Naive B cell (primary cell): ENCODE measurements at regions not wholly inside any gene's neighbourhood (a gene's known extent, or its start where the extent isn't known, plus 50 kb on each side); places are given as distances from the start of the nearest gene placed in this dataset.

Source experiments
- ATAC-seq, 2 donors: fragments of 150-1000 bp; cut with Tn5 transposase; 2 replicates each; pipeline ENCODE4 v1.10.0; 2021; ENCODE audit warnings: low read depth in 2 of 2, mild to moderate bottlenecking in 2 of 2, moderate library complexity in 2 of 2
- DNase-seq: peaks from one replicate; pipeline ENCODE4 v3.0.0; 2022
- H3K27ac Mint-ChIP-seq, 6 donors: one replicate each; pipeline ENCODE4 v1.8.0; 2020 to 2022; ENCODE audit warnings: mild to moderate bottlenecking in 6 of 6, mixed read lengths in 6 of 6, moderate library complexity in 5 of 6, inconsistent platforms in 2 of 6
- H3K27me3 Mint-ChIP-seq, 3 donors: one replicate each; pipeline ENCODE4 v1.8.0; 2021 to 2022; ENCODE audit warnings: mixed read lengths in 3 of 3, mild to moderate bottlenecking in 1 of 3
- H3K36me3 Mint-ChIP-seq, 2 donors: one replicate each; pipeline ENCODE4 v1.8.0; 2020 to 2022; ENCODE audit warnings: mixed read lengths in 2 of 2, inconsistent platforms in 1 of 2, mild to moderate bottlenecking in 1 of 2
- H3K4me1 Mint-ChIP-seq, 3 donors: one replicate each; pipeline ENCODE4 v1.8.0; 2020 to 2022; ENCODE audit warnings: mixed read lengths in 3 of 3, inconsistent platforms in 1 of 3, mild to moderate bottlenecking in 1 of 3, moderate library complexity in 1 of 3
- H3K4me3 Mint-ChIP-seq, 8 donors: one replicate each; pipeline ENCODE4 v1.8.0; 2020 to 2022; ENCODE audit warnings: mild to moderate bottlenecking in 8 of 8, mixed read lengths in 8 of 8, moderate library complexity in 8 of 8, inconsistent platforms in 2 of 8
- H3K9me3 Mint-ChIP-seq, 7 donors: one replicate each; pipeline ENCODE4 v1.8.0; 2020 to 2022; ENCODE audit warnings: mixed read lengths in 7 of 7, mild to moderate bottlenecking in 5 of 7, inconsistent platforms in 2 of 7, moderate library complexity in 1 of 7

- no peak for DNase-seq
- Mint-ChIP-seq H3K4me1 (no peaks in the 10 kb centered on the region), H3K36me3 (no peaks in the 10 kb centered on the region), H3K9me3 (peaks cover 4 to 15% (median 12%) of the 10 kb centered on the region in 7 donors), H3K4me3 (no peak overlapping the region), H3K27ac (no peak overlapping the region), H3K27me3 (no peaks in the 10 kb centered on the region)
- no peak for ATAC-seq
Measured at GRCh38 chr16:35626041-35626440, 2166.6 kb downstream of the TP53TG3F start.

GRCh38 chr16:35628976-35629375 is 2169.6 kb downstream of the TP53TG3F start:
- Mint-ChIP-seq H3K27ac (no peak overlapping the region), H3K36me3 (no peaks in the 10 kb centered on the region), H3K27me3 (no peaks in the 10 kb centered on the region), H3K4me3 (no peak overlapping the region), H3K4me1 (no peaks in the 10 kb centered on the region), H3K9me3 (peaks cover under 1 to 26% (median 14%) of the 10 kb centered on the region in 7 donors)
- no peak for DNase-seq
- ATAC-seq, result no peak

DNA sequence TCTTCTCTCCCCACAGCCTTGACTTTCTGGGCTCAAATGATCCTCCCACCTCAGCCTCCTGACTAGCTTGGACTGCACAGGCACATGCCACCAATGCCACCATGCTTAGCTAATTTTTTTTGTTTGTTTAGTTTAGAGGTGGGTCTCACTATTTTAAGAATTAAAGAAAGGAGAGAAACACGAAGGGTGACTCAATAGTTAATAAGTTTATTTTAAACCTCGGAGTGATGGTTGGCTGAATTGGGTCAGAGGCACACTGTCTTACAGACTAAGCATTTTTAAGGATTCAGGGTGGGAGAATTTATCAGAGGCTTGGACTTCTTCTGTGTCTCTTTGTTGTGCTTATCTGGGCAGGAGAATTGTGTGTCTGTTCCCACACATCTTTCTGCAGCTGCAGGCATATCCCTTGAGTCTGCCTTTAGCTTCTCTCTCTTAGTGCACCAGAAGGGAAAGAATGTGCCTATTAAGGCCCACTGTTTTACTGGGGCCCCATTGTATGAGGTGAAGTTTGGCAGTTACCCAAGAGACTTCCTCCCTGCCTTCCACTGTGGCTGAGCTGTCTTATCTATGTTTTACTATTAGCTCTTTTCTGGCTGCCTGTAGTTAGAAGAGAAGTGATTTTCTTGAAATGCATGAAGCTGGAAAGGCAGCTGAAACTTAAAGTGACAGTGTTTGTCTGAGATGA is 2172.0 kb downstream of the TP53TG3F start:
- Mint-ChIP-seq H3K27ac (no peak overlapping the region), H3K27me3 (no peaks in the 10 kb centered on the region), H3K4me1 (no peaks in the 10 kb centered on the region), H3K36me3 (no peaks in the 10 kb centered on the region), H3K9me3 (peaks cover 0 to 34% (median 11%) of the 10 kb centered on the region in 7 donors), H3K4me3 (no peak overlapping the region)
- no peak for DNase-seq
- ATAC-seq, result no peak

GRCh38 chr16:35636480-35637230 is 2177.2 kb downstream of the TP53TG3F start:
- no peaks in the 10 kb centered on the region for H3K36me3 Mint-ChIP-seq
- DNase-seq (no peak), ATAC-seq (no peak)
- no peak overlapping the region for H3K4me3 Mint-ChIP-seq
- H3K9me3 Mint-ChIP-seq, result peaks cover 8 to 45% (median 17%) of the 10 kb centered on the region in 7 donors
- H3K27me3 Mint-ChIP-seq, result no peaks in the 10 kb centered on the region
- peak overlapping the region in 1 of 6 donors; percentile 22 for H3K27ac Mint-ChIP-seq
- H3K4me1 Mint-ChIP-seq, result no peaks in the 10 kb centered on the region

DNA sequence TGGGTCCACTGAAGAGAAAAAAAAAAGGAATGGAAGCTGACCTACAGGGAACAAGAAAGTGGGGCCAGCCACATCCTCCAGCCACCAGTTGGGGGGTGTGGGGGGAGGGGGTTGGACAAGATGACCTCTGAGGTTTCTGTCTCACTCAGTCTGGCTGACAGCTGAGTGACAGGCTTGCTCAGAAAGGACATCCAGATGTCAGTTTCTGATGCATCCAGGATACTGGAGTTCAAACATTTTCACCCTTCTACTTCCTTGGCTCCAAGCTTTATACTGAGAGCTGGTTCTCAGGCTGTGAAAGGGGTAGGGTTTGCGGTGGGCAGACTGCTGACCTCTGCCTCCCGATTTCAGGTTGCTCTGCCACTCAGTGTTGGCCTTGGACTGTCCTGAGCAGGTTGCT is 2178.3 kb downstream of the TP53TG3F start:
- no peaks in the 10 kb centered on the region for H3K36me3 Mint-ChIP-seq
- DNase-seq (no peak), ATAC-seq (no peak)
- H3K9me3 Mint-ChIP-seq, result peaks cover 10 to 49% (median 19%) of the 10 kb centered on the region in 7 donors
- no peak overlapping the region for H3K4me3 Mint-ChIP-seq
- H3K27me3 Mint-ChIP-seq, result no peaks in the 10 kb centered on the region
- H3K27ac Mint-ChIP-seq, result no peak overlapping the region
- H3K4me1 Mint-ChIP-seq, result no peaks in the 10 kb centered on the region

GRCh38 chr16:35639233-35640205 is 2180.1 kb downstream of the TP53TG3F start:
- peaks cover 16 to 51% (median 25%) of the 10 kb centered on the region in 7 donors for H3K9me3 Mint-ChIP-seq

GRCh38 chr16:35642322-35642835 is 2183.0 kb downstream of the TP53TG3F start:
- ATAC-seq (no peak), DNase-seq (no peak)
- peaks cover 13 to 46% (median 27%) of the 10 kb centered on the region in 7 donors for H3K9me3 Mint-ChIP-seq
- H3K27me3 Mint-ChIP-seq, result no peaks in the 10 kb centered on the region
- H3K4me1 Mint-ChIP-seq, result no peaks in the 10 kb centered on the region
- H3K27ac Mint-ChIP-seq, result no peak overlapping the region
- H3K4me3 Mint-ChIP-seq, result no peak overlapping the region
- H3K36me3 Mint-ChIP-seq, result no peaks in the 10 kb centered on the region

More at GRCh38 chr16:35639233-35640205, 2180.1 kb downstream of the TP53TG3F start:
- Mint-ChIP-seq H3K4me3 (no peak overlapping the region), H3K4me1 (no peaks in the 10 kb centered on the region), H3K27me3 (no peaks in the 10 kb centered on the region), H3K27ac (no peak overlapping the region), H3K36me3 (no peaks in the 10 kb centered on the region)
- DNase-seq (no peak), ATAC-seq (no peak)

DNA sequence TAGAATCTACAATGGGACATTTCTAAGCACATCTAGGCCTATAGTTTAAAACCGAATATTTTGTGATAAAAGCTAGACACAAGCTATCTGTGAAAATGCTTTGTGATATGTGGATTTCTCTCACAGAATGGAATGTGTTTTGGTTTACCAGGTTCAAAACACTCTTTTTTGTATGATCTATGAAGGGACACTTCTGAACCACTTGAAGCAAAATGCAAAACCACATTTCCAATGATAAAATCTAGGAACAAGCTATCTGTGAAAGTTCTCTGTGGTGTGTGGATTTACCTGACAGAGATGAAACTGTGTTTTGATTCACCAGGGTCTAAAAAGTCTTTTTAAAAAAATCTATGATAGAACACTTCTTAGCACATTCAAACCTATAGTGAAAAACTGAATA is 2192.4 kb downstream of the TP53TG3F start:
- H3K4me3 Mint-ChIP-seq, result no peak overlapping the region
- no peaks in the 10 kb centered on the region for H3K36me3 Mint-ChIP-seq
- peaks cover 0 to 30% (median 7%) of the 10 kb centered on the region in 7 donors for H3K9me3 Mint-ChIP-seq
- no peaks in the 10 kb centered on the region for H3K4me1 Mint-ChIP-seq
- no peak overlapping the region for H3K27ac Mint-ChIP-seq
- DNase-seq, result no peak
- no peak for ATAC-seq
- no peaks in the 10 kb centered on the region for H3K27me3 Mint-ChIP-seq

DNA sequence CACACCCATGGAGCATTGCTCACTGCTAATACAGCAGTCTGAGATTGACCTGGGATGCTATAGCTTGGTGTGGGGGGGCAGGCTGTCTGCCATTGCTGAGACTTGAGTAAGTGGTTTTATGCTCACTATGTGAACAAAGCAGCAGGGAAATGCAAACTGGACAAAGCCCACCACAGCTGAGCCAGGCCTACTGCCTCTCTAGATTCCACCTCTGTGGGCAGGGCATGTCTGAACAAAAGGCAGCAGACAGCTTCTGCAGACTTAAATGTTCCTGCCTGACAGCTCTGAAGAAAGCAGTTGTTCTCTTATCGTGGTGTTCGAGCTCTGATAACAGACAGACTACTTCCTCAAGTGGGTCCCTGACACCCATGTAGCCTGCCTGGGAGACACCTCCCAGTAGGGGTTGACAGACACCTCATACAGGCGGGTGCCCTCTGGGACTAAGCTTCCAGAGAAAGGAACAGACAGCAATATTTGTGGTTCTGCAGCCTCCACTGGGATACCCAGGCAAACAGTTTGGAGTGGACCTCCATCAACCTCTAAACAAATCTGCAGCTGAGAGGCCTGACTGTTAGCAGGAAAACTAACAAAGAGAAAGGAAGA is 2204.8 kb downstream of the TP53TG3F start:
- Mint-ChIP-seq H3K4me3 (no peak overlapping the region), H3K27ac (peak overlapping the region in 1 of 6 donors; percentile 57), H3K9me3 (peaks cover 10 to 39% (median 18%) of the 10 kb centered on the region in 7 donors), H3K36me3 (no peaks in the 10 kb centered on the region), H3K4me1 (no peaks in the 10 kb centered on the region), H3K27me3 (no peaks in the 10 kb centered on the region)
- DNase-seq (no peak), ATAC-seq (no peak)

DNA sequence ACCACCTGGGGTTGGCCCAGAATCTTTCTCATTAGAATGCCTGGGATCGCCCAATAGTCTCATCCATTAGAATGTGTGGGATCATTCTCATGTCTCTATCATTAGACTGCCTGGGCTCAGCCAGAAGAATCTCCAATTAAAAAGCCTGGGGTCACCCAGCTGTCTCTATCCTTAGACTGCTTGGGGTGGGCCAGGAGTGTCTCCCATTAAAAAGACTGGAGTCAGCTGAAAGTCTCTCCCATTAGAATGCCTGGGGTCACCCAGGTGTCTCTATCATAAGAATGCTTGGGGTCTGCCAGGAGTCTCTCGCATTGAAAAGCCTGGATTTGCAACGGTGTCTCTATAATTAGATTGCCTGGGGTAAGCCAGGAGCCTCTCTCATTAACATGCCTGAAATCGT is 2225.7 kb downstream of the TP53TG3F start:
- Mint-ChIP-seq H3K9me3 (peaks cover 0 to 61% (median 35%) of the 10 kb centered on the region in 7 donors), H3K36me3 (no peaks in the 10 kb centered on the region), H3K4me3 (peak overlapping the region in 1 of 8 donors; percentile 12), H3K4me1 (no peaks in the 10 kb centered on the region), H3K27me3 (no peaks in the 10 kb centered on the region), H3K27ac (no peak overlapping the region)
- ATAC-seq (no peak), DNase-seq (no peak)

GRCh38 chr16:35686595-35686994 is 2227.2 kb downstream of the TP53TG3F start:
- peaks cover 10 to 70% (median 42%) of the 10 kb centered on the region in 7 donors for H3K9me3 Mint-ChIP-seq

DNA sequence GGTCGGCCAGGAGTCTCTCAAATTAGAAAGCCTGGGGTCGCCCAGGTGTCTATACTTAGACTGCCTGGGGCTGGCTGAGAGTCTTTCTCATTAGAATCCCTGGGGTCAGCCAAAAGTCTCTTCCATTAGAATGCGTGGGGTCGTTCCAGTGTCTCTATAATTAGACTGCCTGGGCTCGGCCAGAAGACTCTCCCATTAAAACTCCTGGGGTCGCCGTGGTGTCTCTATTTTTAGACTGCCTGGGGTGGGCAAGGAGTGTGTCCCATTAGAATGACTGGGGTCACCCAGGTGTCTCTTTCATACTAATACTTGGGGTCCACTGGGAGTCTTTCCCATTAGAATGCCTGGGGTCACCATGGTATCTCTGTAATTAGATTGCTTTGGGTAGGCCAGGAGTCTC is 2227.7 kb downstream of the TP53TG3F start:
- Mint-ChIP-seq H3K27me3 (no peaks in the 10 kb centered on the region), H3K36me3 (no peaks in the 10 kb centered on the region), H3K4me1 (no peaks in the 10 kb centered on the region), H3K27ac (no peak overlapping the region), H3K4me3 (no peak overlapping the region), H3K9me3 (peaks cover 11 to 75% (median 46%) of the 10 kb centered on the region in 7 donors)
- no peak for DNase-seq
- no peak for ATAC-seq

More at GRCh38 chr16:35686595-35686994, 2227.2 kb downstream of the TP53TG3F start:
- DNase-seq, result no peak
- H3K4me1 Mint-ChIP-seq, result no peaks in the 10 kb centered on the region
- no peaks in the 10 kb centered on the region for H3K27me3 Mint-ChIP-seq
- H3K27ac Mint-ChIP-seq, result no peak overlapping the region
- ATAC-seq, result no peak
- H3K36me3 Mint-ChIP-seq, result no peaks in the 10 kb centered on the region
- no peak overlapping the region for H3K4me3 Mint-ChIP-seq

DNA sequence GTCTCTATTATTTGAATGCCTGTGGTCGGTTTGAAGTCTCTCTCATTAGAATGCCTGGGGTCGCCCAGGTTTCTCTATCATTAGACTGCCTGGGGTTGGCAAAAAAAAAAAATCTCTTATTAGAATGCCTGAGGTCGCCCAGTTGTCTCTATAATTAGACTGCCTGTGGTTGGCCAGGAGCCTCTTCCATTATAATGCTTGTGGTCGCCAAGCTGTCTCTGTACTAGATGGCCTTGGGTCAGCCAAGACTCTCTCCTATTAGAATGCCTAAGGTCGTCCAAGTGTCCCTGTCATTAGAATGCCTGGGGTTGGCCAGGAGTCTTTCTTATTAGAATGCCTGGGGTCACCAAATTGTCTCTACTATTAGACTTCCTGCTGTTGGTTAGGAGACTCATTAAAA is 2228.4 kb downstream of the TP53TG3F start:
- Mint-ChIP-seq H3K27ac (no peak overlapping the region), H3K4me3 (no peak overlapping the region), H3K4me1 (no peaks in the 10 kb centered on the region), H3K27me3 (no peaks in the 10 kb centered on the region), H3K36me3 (no peaks in the 10 kb centered on the region), H3K9me3 (peaks cover 16 to 82% (median 49%) of the 10 kb centered on the region in 7 donors)
- DNase-seq (no peak), ATAC-seq (no peak)
